ENCODE measurements at regions not wholly inside any gene's neighbourhood (a gene's known extent, or its start where the extent isn't known, plus 50 kb on each side); places are given as distances from the start of the nearest gene placed in this dataset.
A peak's percentile ranks its signal among the peaks of the same experiment; 100 is the strongest.

GRCh38 chr3:102733791-102734563 is 299.2 kb downstream of the ZPLD1 start:
- H3K27me3 Mint-ChIP-seq (ENCODE audit: insufficient read depth, unreplicated experiment), result no peaks in the 10 kb centered on the region
- no peak for TF ChIP-seq CTCF (IDR thresholded peaks at IDR 0.05; ENCODE audit: insufficient read depth in 1 of 2, low read depth in 1 of 2, low read length in 1 of 2, severe bottlenecking in 1 of 2, unreplicated experiment in 1 of 2)
- peaks cover 17% of the 10 kb centered on the region for H3K4me1 ChIP-seq
- no peaks in the 10 kb centered on the region for H3K9me3 ChIP-seq
- H3K4me3 Mint-ChIP-seq (ENCODE audit: unreplicated experiment), result no peak overlapping the region
- no peaks in the 10 kb centered on the region for H3K36me3 Mint-ChIP-seq (ENCODE audit: insufficient read depth, unreplicated experiment)
- H3K4me1 Mint-ChIP-seq (ENCODE audit: low read depth, unreplicated experiment), result peaks cover 13% of the 10 kb centered on the region
- BruUV-seq (replicated peaks), result no TSS peak
- intact Hi-C loops (cut with micrococcal nuclease; ENCODE audit: unreplicated experiment), result no loop called here
- H3K27me3 ChIP-seq (replicated peaks; ENCODE audit: control insufficient read depth, insufficient read depth, low read length), result no peaks in the 10 kb centered on the region
- CTCF ChIA-PET, result no interaction called here
- DNase-seq, result peak in 1 of 2 experiments; percentile 9
- H3K27ac Mint-ChIP-seq (ENCODE audit: unreplicated experiment), result no peak overlapping the region
- H3K36me3 ChIP-seq (ENCODE audit: control insufficient read depth, insufficient read depth, low read length), result no peaks in the 10 kb centered on the region
- H3K9me3 Mint-ChIP-seq (ENCODE audit: unreplicated experiment), result no peaks in the 10 kb centered on the region
- POLR2A ChIA-PET, result no interaction called here
- no peak overlapping the region for H3K4me3 ChIP-seq (ENCODE audit: low read depth, low read length)

GRCh38 chr3:102735311-102735710 is 300.5 kb downstream of the ZPLD1 start:
- no peak overlapping the region for H3K4me3 ChIP-seq (ENCODE audit: low read depth, low read length)
- no peaks in the 10 kb centered on the region for H3K36me3 ChIP-seq (ENCODE audit: control insufficient read depth, insufficient read depth, low read length)
- no peaks in the 10 kb centered on the region for H3K36me3 Mint-ChIP-seq (ENCODE audit: insufficient read depth, unreplicated experiment)
- intact Hi-C loops (cut with micrococcal nuclease; ENCODE audit: unreplicated experiment), result no loop called here
- H3K4me3 Mint-ChIP-seq (ENCODE audit: unreplicated experiment), result no peak overlapping the region
- no peak for DNase-seq
- H3K27me3 Mint-ChIP-seq (ENCODE audit: insufficient read depth, unreplicated experiment), result no peaks in the 10 kb centered on the region
- H3K9me3 ChIP-seq, result no peaks in the 10 kb centered on the region
- TF ChIP-seq CTCF (IDR thresholded peaks at IDR 0.05; ENCODE audit: insufficient read depth in 1 of 2, low read depth in 1 of 2, low read length in 1 of 2, severe bottlenecking in 1 of 2, unreplicated experiment in 1 of 2), result no peak
- H3K27me3 ChIP-seq (replicated peaks; ENCODE audit: control insufficient read depth, insufficient read depth, low read length), result no peaks in the 10 kb centered on the region
- H3K4me1 Mint-ChIP-seq (ENCODE audit: low read depth, unreplicated experiment), result peaks cover 13% of the 10 kb centered on the region
- BruUV-seq (replicated peaks), result no TSS peak
- ChIA-PET POLR2A (no interaction called here), CTCF (no interaction called here)
- H3K27ac Mint-ChIP-seq (ENCODE audit: unreplicated experiment), result no peak overlapping the region
- no peaks in the 10 kb centered on the region for H3K9me3 Mint-ChIP-seq (ENCODE audit: unreplicated experiment)
- H3K4me1 ChIP-seq, result peaks cover 17% of the 10 kb centered on the region

- no peaks in the 10 kb centered on the region for H3K9me3 Mint-ChIP-seq (ENCODE audit: unreplicated experiment)
- intact Hi-C loops (cut with micrococcal nuclease; ENCODE audit: unreplicated experiment), result no loop called here
- no peak for DNase-seq
- H3K9me3 ChIP-seq, result no peaks in the 10 kb centered on the region
- H3K4me1 ChIP-seq, result peaks cover 17% of the 10 kb centered on the region
- H3K4me3 Mint-ChIP-seq (ENCODE audit: unreplicated experiment), result no peak overlapping the region
- H3K27me3 ChIP-seq (replicated peaks; ENCODE audit: control insufficient read depth, insufficient read depth, low read length), result no peaks in the 10 kb centered on the region
- CTCF ChIA-PET, result no interaction called here
- no peak for TF ChIP-seq CTCF (IDR thresholded peaks at IDR 0.05; ENCODE audit: insufficient read depth in 1 of 2, low read depth in 1 of 2, low read length in 1 of 2, severe bottlenecking in 1 of 2, unreplicated experiment in 1 of 2)
- H3K36me3 Mint-ChIP-seq (ENCODE audit: insufficient read depth, unreplicated experiment), result no peaks in the 10 kb centered on the region
- H3K27me3 Mint-ChIP-seq (ENCODE audit: insufficient read depth, unreplicated experiment), result no peaks in the 10 kb centered on the region
- H3K27ac Mint-ChIP-seq (ENCODE audit: unreplicated experiment), result no peak overlapping the region
- POLR2A ChIA-PET, result no interaction called here
- no peaks in the 10 kb centered on the region for H3K36me3 ChIP-seq (ENCODE audit: control insufficient read depth, insufficient read depth, low read length)
- H3K4me1 Mint-ChIP-seq (ENCODE audit: low read depth, unreplicated experiment), result peaks cover 13% of the 10 kb centered on the region
- H3K4me3 ChIP-seq (ENCODE audit: low read depth, low read length), result no peak overlapping the region
- no TSS peak for BruUV-seq (replicated peaks)
These were observed 301.6 kb downstream of the ZPLD1 start for GRCh38 chr3:102736288-102736974.

All from Caco-2 (cell line).